CD4-positive, alpha-beta memory T cell (primary cell): ENCODE measurements at regions not wholly inside any gene's neighbourhood (a gene's known extent, or its start where the extent isn't known, plus 50 kb on each side); places are given as distances from the start of the nearest gene placed in this dataset.
"Not testable (repeated sequence)": the region's sequence is repeated elsewhere in the genome, so short reads cannot be mapped to it uniquely, and the experiment has no call there.

Experiments used
- CTCF ChIA-PET: fragments of 350-600 bp; sonication (Branson Sonifier 250); formaldehyde crosslinking; loops from one replicate; lab custom pipeline; 2021; ENCODE audit warnings: inconsistent platforms; ENCODE audit not compliant: partially characterized antibody; lab: Charles Lee
- POLR2A ChIA-PET: fragments of 350-600 bp; sonication (Branson Sonifier 250); formaldehyde crosslinking; loops from one replicate; lab custom pipeline; 2021; ENCODE audit not compliant: partially characterized antibody; lab: Charles Lee
- DNase-seq, 5 donors: peaks; one replicate each; pipeline versions ENCODE4 v3.0.0 to v3.0.0-alpha.2; 2020 to 2022; ENCODE audit warnings: mixed read lengths in 1 of 5
- H3K27ac ChIP-seq: one replicate; pipeline ENCODE4 v1.7.0; 2013; ENCODE audit warnings: low read depth, low read length
- H3K27me3 ChIP-seq: 2 replicates; pipeline ENCODE4 v1.7.0; 2013; ENCODE audit warnings: mild to moderate bottlenecking, low read length, moderate library complexity; ENCODE audit not compliant: insufficient read depth
- H3K36me3 ChIP-seq: 2 replicates; pipeline ENCODE4 v1.7.0; 2013; ENCODE audit warnings: mild to moderate bottlenecking, low read length, moderate library complexity; ENCODE audit not compliant: insufficient read depth
- H3K4me1 ChIP-seq: 2 replicates; pipeline ENCODE4 v1.7.0; 2013; ENCODE audit warnings: mild to moderate bottlenecking, low read length, moderate library complexity; ENCODE audit not compliant: insufficient read depth
- H3K4me3 ChIP-seq, 2 donors: one replicate each; pipeline ENCODE4 v1.7.0; 2013; ENCODE audit warnings: low read length in 2 of 2, mild to moderate bottlenecking in 1 of 2
- H3K9me3 ChIP-seq, 2 donors: one replicate each; pipeline ENCODE4 v1.7.0; 2013; ENCODE audit warnings: low read length in 2 of 2, control low read depth in 1 of 2; ENCODE audit not compliant: control insufficient read depth in 1 of 2
- H3K27ac Mint-ChIP-seq, 7 donors: one replicate each; pipeline ENCODE4 v1.8.0; 2020 to 2021; ENCODE audit warnings: mixed read lengths in 7 of 7, mild to moderate bottlenecking in 6 of 7, inconsistent platforms in 3 of 7, moderate library complexity in 3 of 7
- H3K27me3 Mint-ChIP-seq, 2 donors: one replicate each; pipeline ENCODE4 v1.8.0; 2020 to 2021; ENCODE audit warnings: mixed read lengths in 2 of 2
- H3K36me3 Mint-ChIP-seq, 2 donors: one replicate each; pipeline ENCODE4 v1.8.0; 2020 to 2021; ENCODE audit warnings: mixed read lengths in 2 of 2, inconsistent platforms in 1 of 2, mild to moderate bottlenecking in 1 of 2
- H3K4me1 Mint-ChIP-seq, 4 donors: one replicate each; pipeline ENCODE4 v1.8.0; 2020 to 2021; ENCODE audit warnings: mixed read lengths in 4 of 4, mild to moderate bottlenecking in 1 of 4
- H3K4me3 Mint-ChIP-seq, 8 donors: one replicate each; pipeline ENCODE4 v1.8.0; 2020 to 2021; ENCODE audit warnings: mixed read lengths in 8 of 8, mild to moderate bottlenecking in 7 of 8, moderate library complexity in 6 of 8, inconsistent platforms in 3 of 8
- H3K9me3 Mint-ChIP-seq, 8 donors: one replicate each; pipeline ENCODE4 v1.8.0; 2020 to 2021; ENCODE audit warnings: mixed read lengths in 8 of 8, mild to moderate bottlenecking in 5 of 8, inconsistent platforms in 3 of 8, moderate library complexity in 1 of 8
- intact Hi-C: fragments of 100-400 bp; cut with micrococcal nuclease; formaldehyde crosslinking; loops from one replicate; pipeline ENCODE4 v1.15.1; 2023

- POLR2A ChIA-PET = no interaction called here
- DNase-seq = no peak
- Mint-ChIP-seq H3K4me3 (no peak overlapping the region), H3K27ac (no peak overlapping the region), H3K4me1 (no peaks in the 10 kb centered on the region), H3K27me3 (peaks cover 5 to 26% of the 10 kb centered on the region in 2 donors), H3K36me3 (no peaks in the 10 kb centered on the region), H3K9me3 (peaks cover 0 to 3% (median 0%) of the 10 kb centered on the region in 8 donors)
- Histone ChIP-seq H3K27ac (no peak overlapping the region), H3K4me1 (no peaks in the 10 kb centered on the region), H3K9me3 (no peaks in the 10 kb centered on the region), H3K27me3 (no peaks in the 10 kb centered on the region), H3K36me3 (no peaks in the 10 kb centered on the region), H3K4me3 (no peak overlapping the region)
- CTCF ChIA-PET = interaction anchor here (1.2 to 7.9 kb wide), 3 partner anchors 9 to 764 kb away, joined by 3 to 67 read pairs (median 19); no protein-coding TSS in a partner anchor
- intact Hi-C loops = no loop called here
Observed at GRCh38 chr18:21958263-21958662, 211.1 kb upstream of the GATA6 start.

- H3K27ac Mint-ChIP-seq = no peak overlapping the region
- H3K36me3 ChIP-seq = no peaks in the 10 kb centered on the region
- H3K36me3 Mint-ChIP-seq = no peaks in the 10 kb centered on the region
- no peak overlapping the region for H3K4me3 ChIP-seq
- H3K27me3 ChIP-seq = no peaks in the 10 kb centered on the region
- intact Hi-C loops = no loop called here
- DNase-seq = no peak
- no peak overlapping the region for H3K4me3 Mint-ChIP-seq
- no peak overlapping the region for H3K27ac ChIP-seq
- H3K27me3 Mint-ChIP-seq = peaks cover 5 to 25% of the 10 kb centered on the region in 2 donors
- POLR2A ChIA-PET = no interaction called here
- no peaks in the 10 kb centered on the region for H3K4me1 Mint-ChIP-seq
- H3K4me1 ChIP-seq = no peaks in the 10 kb centered on the region
- CTCF ChIA-PET = interaction anchor here (1.2 to 7.9 kb wide), 3 partner anchors 8 to 764 kb away, joined by 3 to 67 read pairs (median 19); no protein-coding TSS in a partner anchor
- no peaks in the 10 kb centered on the region for H3K9me3 ChIP-seq
- peaks cover 0 to 3% (median 0%) of the 10 kb centered on the region in 8 donors for H3K9me3 Mint-ChIP-seq
Observed at GRCh38 chr18:21958707-21959450, 210.5 kb upstream of the GATA6 start.

DNA sequence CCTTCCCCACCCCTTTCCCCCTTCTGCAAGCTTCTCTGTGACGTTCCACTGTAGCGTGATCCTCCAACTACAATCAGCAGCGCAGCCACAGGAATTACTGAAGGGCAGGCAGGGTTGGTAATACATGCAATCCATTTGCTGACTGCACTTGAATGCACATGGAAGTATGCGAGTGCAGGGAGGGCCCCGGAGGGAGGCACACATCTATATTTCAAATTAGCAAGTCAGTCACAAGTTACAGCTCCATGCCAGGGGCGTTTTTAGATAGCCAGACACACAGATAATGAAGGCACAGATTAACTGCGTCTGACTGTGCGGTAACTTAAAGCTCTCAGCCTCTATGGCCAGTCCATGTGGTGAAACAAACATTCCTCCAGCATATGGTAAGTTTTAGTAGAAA, 209.2 kb upstream of the GATA6 start:
- Mint-ChIP-seq H3K27ac (no peak overlapping the region), H3K27me3 (peaks cover 7 to 23% of the 10 kb centered on the region in 2 donors), H3K4me1 (no peaks in the 10 kb centered on the region), H3K9me3 (peaks cover 0 to 3% (median 0%) of the 10 kb centered on the region in 8 donors), H3K36me3 (no peaks in the 10 kb centered on the region), H3K4me3 (no peak overlapping the region)
- ChIA-PET POLR2A (no interaction called here), CTCF (interaction anchor here (0.7 to 7.9 kb wide), 5 partner anchors 7 to 766 kb away, joined by 3 to 67 read pairs (median 3); no protein-coding TSS in a partner anchor)
- Histone ChIP-seq H3K9me3 (no peaks in the 10 kb centered on the region), H3K4me3 (no peak overlapping the region), H3K36me3 (no peaks in the 10 kb centered on the region), H3K4me1 (no peaks in the 10 kb centered on the region), H3K27ac (no peak overlapping the region), H3K27me3 (no peaks in the 10 kb centered on the region)
- no peak for DNase-seq
- intact Hi-C loops = no loop called here

GRCh38 chr18:21963336-21963735, 206.1 kb upstream of the GATA6 start:
- ChIA-PET POLR2A (no interaction called here), CTCF (interaction anchor here (0.9 kb wide), 1 partner anchor 475 kb away, joined by 3 read pairs; no protein-coding TSS in a partner anchor)
- no peak overlapping the region for H3K27ac ChIP-seq
- Mint-ChIP-seq H3K27me3 (peaks cover 7 to 12% of the 10 kb centered on the region in 2 donors), H3K9me3 (no peaks in the 10 kb centered on the region), H3K4me3 (no peak overlapping the region), H3K36me3 (no peaks in the 10 kb centered on the region), H3K4me1 (no peaks in the 10 kb centered on the region), H3K27ac (no peak overlapping the region)
- no peak for DNase-seq
- intact Hi-C loops = no loop called here
- H3K9me3 ChIP-seq = no peaks in the 10 kb centered on the region
- H3K4me1 ChIP-seq = no peaks in the 10 kb centered on the region
- H3K27me3 ChIP-seq = no peaks in the 10 kb centered on the region
- no peak overlapping the region for H3K4me3 ChIP-seq
- no peaks in the 10 kb centered on the region for H3K36me3 ChIP-seq

DNA sequence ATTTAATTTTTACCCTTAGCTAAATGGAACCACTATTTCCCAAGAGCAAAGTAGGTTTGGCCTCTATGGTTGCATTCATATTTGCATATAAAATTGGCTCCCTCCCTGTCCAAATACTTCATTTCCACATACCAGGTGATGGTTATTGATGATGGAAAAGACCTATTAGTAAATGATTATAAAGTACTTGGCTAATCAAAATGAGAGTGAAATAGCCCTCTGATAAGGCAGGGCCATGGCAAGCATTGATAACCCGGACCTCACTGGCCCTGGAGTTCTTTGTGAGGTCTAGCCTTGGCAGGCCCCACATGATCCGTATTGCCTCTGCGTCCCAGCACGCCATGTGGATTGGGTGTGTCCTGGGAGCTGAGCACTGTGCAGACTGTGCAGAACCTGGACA, 201.1 kb upstream of the GATA6 start:
- intact Hi-C loops = no loop called here
- H3K4me1 Mint-ChIP-seq = no peaks in the 10 kb centered on the region
- H3K4me1 ChIP-seq = no peaks in the 10 kb centered on the region
- ChIA-PET CTCF (interaction anchor here (0.5 to 4.0 kb wide), 2 partner anchors 9 to 10 kb away, joined by 3 to 19 read pairs; no protein-coding TSS in a partner anchor), POLR2A (no interaction called here)
- H3K4me3 Mint-ChIP-seq = no peak overlapping the region
- H3K27ac ChIP-seq = no peak overlapping the region
- H3K36me3 Mint-ChIP-seq = no peaks in the 10 kb centered on the region
- peaks cover 0 to 5% of the 10 kb centered on the region in 2 donors for H3K27me3 Mint-ChIP-seq
- no peak overlapping the region for H3K4me3 ChIP-seq
- no peaks in the 10 kb centered on the region for H3K36me3 ChIP-seq
- no peaks in the 10 kb centered on the region for H3K9me3 ChIP-seq
- DNase-seq = no peak
- no peaks in the 10 kb centered on the region for H3K27me3 ChIP-seq
- H3K27ac Mint-ChIP-seq = no peak overlapping the region
- H3K9me3 Mint-ChIP-seq = no peaks in the 10 kb centered on the region

GRCh38 chr18:21972281-21972680, 197.1 kb upstream of the GATA6 start:
- POLR2A ChIA-PET = no interaction called here
- intact Hi-C loops = no loop called here
- H3K4me1 ChIP-seq = no peaks in the 10 kb centered on the region
- H3K4me1 Mint-ChIP-seq = no peaks in the 10 kb centered on the region
- no peak overlapping the region for H3K27ac Mint-ChIP-seq
- no peaks in the 10 kb centered on the region for H3K36me3 ChIP-seq
- H3K9me3 Mint-ChIP-seq = no peaks in the 10 kb centered on the region
- peaks cover 0 to 3% of the 10 kb centered on the region in 2 donors for H3K27me3 Mint-ChIP-seq
- H3K4me3 ChIP-seq = no peak overlapping the region
- H3K27me3 ChIP-seq = no peaks in the 10 kb centered on the region
- H3K4me3 Mint-ChIP-seq = no peak overlapping the region
- H3K36me3 Mint-ChIP-seq = no peaks in the 10 kb centered on the region
- no peak for DNase-seq
- no peaks in the 10 kb centered on the region for H3K9me3 ChIP-seq
- no peak overlapping the region for H3K27ac ChIP-seq
- CTCF ChIA-PET = no interaction called here

- H3K36me3 Mint-ChIP-seq, H3K9me3 ChIP-seq, H3K27me3 ChIP-seq, H3K27me3 Mint-ChIP-seq, H3K9me3 Mint-ChIP-seq, intact Hi-C loops, H3K27ac ChIP-seq, H3K4me1 ChIP-seq, H3K4me1 Mint-ChIP-seq, H3K4me3 ChIP-seq, H3K4me3 Mint-ChIP-seq, POLR2A ChIA-PET, H3K27ac Mint-ChIP-seq, H3K36me3 ChIP-seq, DNase-seq: not testable (repeated sequence)
- CTCF ChIA-PET = interaction anchor here (1.0 kb wide), 1 partner anchor 20 kb away, joined by 4 read pairs; no protein-coding TSS in a partner anchor
Observed at GRCh38 chr18:21975954-21976353, 193.4 kb upstream of the GATA6 start.
